ENCODE measurements at regions not wholly inside any gene's neighbourhood (a gene's known extent, or its start where the extent isn't known, plus 50 kb on each side); places are given as distances from the start of the nearest gene placed in this dataset.

DNA sequence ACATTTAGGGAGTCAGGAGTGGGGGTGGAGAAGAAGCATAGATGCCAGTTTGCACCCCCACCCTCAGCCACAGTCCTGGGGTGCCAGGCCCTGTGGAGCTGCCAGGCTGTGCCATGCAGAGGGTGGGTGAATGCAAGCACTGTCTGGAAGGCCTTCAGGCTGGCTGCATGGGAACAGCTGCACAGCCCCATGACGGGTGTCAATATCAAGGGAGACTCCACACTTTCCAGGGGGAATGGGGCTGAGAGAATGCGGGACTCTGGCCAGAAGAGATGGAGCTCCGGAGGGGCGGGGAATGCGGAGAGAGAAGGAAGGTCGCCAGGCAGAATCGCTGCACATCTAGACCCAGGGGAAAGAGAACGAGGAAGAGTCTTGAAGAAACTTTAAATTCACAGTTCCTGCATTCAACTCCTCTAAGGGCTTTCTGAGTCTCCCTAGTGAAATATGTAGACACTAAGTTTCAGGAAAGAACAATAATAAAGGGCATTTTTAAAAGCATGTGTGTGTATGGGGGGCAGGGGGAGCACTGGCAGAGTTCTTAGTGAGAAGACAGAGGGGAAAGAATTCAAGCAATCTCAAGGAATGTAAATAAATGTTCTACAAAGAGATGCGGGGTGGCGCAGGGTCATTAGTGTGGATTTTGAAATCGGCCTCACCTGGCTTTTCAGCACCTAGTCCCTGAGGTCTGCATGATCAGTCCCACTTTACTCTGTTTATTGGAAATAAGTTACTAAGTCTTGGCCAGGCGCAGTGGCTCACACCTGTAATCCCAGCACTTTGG, 59.1 kb downstream of the BOD1 start:
- TF ChIP-seq POLR2AphosphoS5 (IDR thresholded peaks at IDR 0.05; ENCODE audit: low read depth, low read length) (no peak), BCL11A (IDR thresholded peaks at IDR 0.05; ENCODE audit: low read depth in 2 of 2, low read length in 2 of 2) (no peak), CHD2 (IDR thresholded peaks at IDR 0.05; ENCODE audit: low read length) (no peak), CREB1 (IDR thresholded peaks at IDR 0.05) (no peak), POLR2A (IDR thresholded peaks at IDR 0.05; ENCODE audit: control extremely low read depth in 1 of 2, low read depth in 2 of 2, low read length in 2 of 2) (no peak), MAFK (IDR thresholded peaks at IDR 0.05; ENCODE audit: low read depth, low read length) (no peak), CTCF (IDR thresholded peaks at IDR 0.05; ENCODE audit: control extremely low read depth in 1 of 3, insufficient read depth in 1 of 3, low read depth in 1 of 3, low read length in 3 of 3) (no peak), BACH1 (IDR thresholded peaks at IDR 0.05; ENCODE audit: low read length) (no peak), GABPA (IDR thresholded peaks at IDR 0.05; ENCODE audit: borderline replicate concordance, insufficient read depth, low read length) (no peak), TAF1 (IDR thresholded peaks at IDR 0.05; ENCODE audit: low read depth, low read length) (no peak), CEBPB (IDR thresholded peaks at IDR 0.05; ENCODE audit: low read depth, low read length) (no peak), EZH2 (IDR thresholded peaks at IDR 0.05; ENCODE audit: low read depth, low read length, severe bottlenecking) (no peak), TCF12 (IDR thresholded peaks at IDR 0.05; ENCODE audit: low read depth, low read length) (no peak), SUZ12 (IDR thresholded peaks at IDR 0.05; ENCODE audit: low read length) (no peak)

Data from H1 (cell line).